CD14-positive monocyte (primary cell): ENCODE measurements at regions not wholly inside any gene's neighbourhood (a gene's known extent, or its start where the extent isn't known, plus 50 kb on each side); places are given as distances from the start of the nearest gene placed in this dataset.

Source experiments
- DNase-seq, 3 donors: peaks; one replicate each; pipeline ENCODE4 v3.0.0-alpha.2; 2011 to 2022
- H2AFZ ChIP-seq: 2 replicates; pipeline ENCODE4 v1.6.0; 2012; ENCODE audit warnings: mild to moderate bottlenecking, low read depth, low read length, inconsistent platforms; ENCODE audit not compliant: insufficient read depth, poor library complexity, severe bottlenecking
- H3K27ac ChIP-seq, 2 donors: 1 replicate in 1 of 2; 2 replicates in 1 of 2; pipeline ENCODE4 v1.5.1; 2012 to 2013; ENCODE audit warnings: low read length in 2 of 2, control low read depth in 1 of 2, inconsistent platforms in 1 of 2, low read depth in 1 of 2, mild to moderate bottlenecking in 1 of 2
- H3K27me3 ChIP-seq, 2 donors: one replicate each; pipeline versions ENCODE4 v1.6.0 to v1.6.1; 2011 to 2013; ENCODE audit warnings: low read length in 2 of 2; ENCODE audit not compliant: control insufficient read depth in 2 of 2, insufficient read depth in 2 of 2
- H3K36me3 ChIP-seq, 2 donors: replicated peaks in 1 of 2; 1 replicate in 1 of 2; 2 replicates in 1 of 2; pipeline versions ENCODE4 v1.5.1 to v1.6.1; 2012 to 2013; ENCODE audit warnings: low read length in 2 of 2, control low read depth in 1 of 2, inconsistent platforms in 1 of 2, mild to moderate bottlenecking in 1 of 2; ENCODE audit not compliant: insufficient read depth in 2 of 2, control insufficient read depth in 1 of 2
- H3K4me1 ChIP-seq, 2 donors: 1 replicate in 1 of 2; 2 replicates in 1 of 2; pipeline versions ENCODE4 v1.5.1 to v1.6.1; 2012 to 2013; ENCODE audit warnings: low read length in 2 of 2, control low read depth in 1 of 2, inconsistent platforms in 1 of 2, mild to moderate bottlenecking in 1 of 2, moderate library complexity in 1 of 2; ENCODE audit not compliant: insufficient read depth in 2 of 2, control insufficient read depth in 1 of 2
- H3K4me2 ChIP-seq: replicated peaks from 2 replicates; pipeline ENCODE3; 2012; ENCODE audit warnings: low read length, moderate library complexity, mild to moderate bottlenecking; ENCODE audit not compliant: poor library complexity, severe bottlenecking; ENCODE audit errors: extremely low read depth
- H3K4me3 ChIP-seq, 3 experiments: fragments of 200-600 bp in 1 of 3; sonication (generic) in 1 of 3; replicated peaks in 1 of 3; 1 replicate in 2 of 3; 2 replicates in 1 of 3; pipeline ENCODE4 v1.5.1; 2011 to 2013; ENCODE audit warnings: low read length in 3 of 3, mild to moderate bottlenecking in 3 of 3, control low read depth in 2 of 3, low read depth in 2 of 3, inconsistent platforms in 1 of 3, moderate library complexity in 1 of 3
- H3K79me2 ChIP-seq: 2 replicates; pipeline ENCODE4 v1.6.0; 2012; ENCODE audit warnings: mild to moderate bottlenecking, control low read depth, inconsistent platforms, low read length, moderate library complexity; ENCODE audit not compliant: insufficient read depth
- H3K9ac ChIP-seq: 2 replicates; pipeline ENCODE4 v1.6.0; 2017; ENCODE audit warnings: low read length, mild to moderate bottlenecking; ENCODE audit not compliant: insufficient read depth, poor library complexity, severe bottlenecking
- H3K9me3 ChIP-seq, 2 donors: replicated peaks in 1 of 2; 1 replicate in 1 of 2; 2 replicates in 1 of 2; pipeline versions ENCODE4 v1.5.1 to v1.6.1; 2012 to 2013; ENCODE audit warnings: low read length in 2 of 2, control low read depth in 1 of 2; ENCODE audit not compliant: control insufficient read depth in 1 of 2, insufficient read depth in 1 of 2
- H4K20me1 ChIP-seq: 2 replicates; pipeline ENCODE4 v1.6.0; 2012; ENCODE audit warnings: mild to moderate bottlenecking, low read length, control low read depth, moderate library complexity; ENCODE audit not compliant: insufficient read depth
- H3K27ac Mint-ChIP-seq, 7 donors: one replicate each; pipeline ENCODE4 v1.8.0; 2020; ENCODE audit warnings: mild to moderate bottlenecking in 7 of 7, mixed read lengths in 7 of 7, moderate library complexity in 6 of 7, inconsistent platforms in 2 of 7
- H3K27me3 Mint-ChIP-seq, 3 donors: one replicate each; pipeline ENCODE4 v1.8.0; 2021 to 2022; ENCODE audit warnings: low read depth in 3 of 3, mild to moderate bottlenecking in 3 of 3, mixed read lengths in 3 of 3, moderate library complexity in 3 of 3, inconsistent platforms in 1 of 3
- H3K36me3 Mint-ChIP-seq, 2 donors: one replicate each; pipeline ENCODE4 v1.8.0; 2020; ENCODE audit warnings: mixed read lengths in 2 of 2, inconsistent platforms in 1 of 2, mild to moderate bottlenecking in 1 of 2
- H3K4me1 Mint-ChIP-seq: one replicate; pipeline ENCODE4 v1.8.0; 2020; ENCODE audit warnings: mild to moderate bottlenecking, mixed read lengths
- H3K4me3 Mint-ChIP-seq, 2 donors: one replicate each; pipeline ENCODE4 v1.8.0; 2020; ENCODE audit warnings: mild to moderate bottlenecking in 2 of 2, mixed read lengths in 2 of 2, moderate library complexity in 1 of 2
- H3K9me3 Mint-ChIP-seq, 7 donors: one replicate each; pipeline ENCODE4 v1.8.0; 2020 to 2022; ENCODE audit warnings: mixed read lengths in 7 of 7, mild to moderate bottlenecking in 6 of 7, moderate library complexity in 6 of 7, inconsistent platforms in 2 of 7
- WGBS: methylation state at CpG from one replicate; pipeline ENCODE4 v1.1.5; 2013; ENCODE audit warnings: missing lambda C conversion rate; ENCODE audit not compliant: insufficient coverage; 5-methylcytosine and 5-hydroxymethylcytosine counted together
- intact Hi-C, 2 donors: fragments of 100-400 bp; cut with micrococcal nuclease; formaldehyde crosslinking; loops; one replicate each; pipeline versions ENCODE4 v1.15.0 to v1.15.1; 2023
- TF ChIP-seq, protein P1 (sequence below): fragments of 200-600 bp; IDR thresholded peaks from one replicate; pipeline ENCODE4 v1.8.0; 2022; ENCODE audit warnings: antibody characterized with exemption, mild to moderate bottlenecking

DNA sequence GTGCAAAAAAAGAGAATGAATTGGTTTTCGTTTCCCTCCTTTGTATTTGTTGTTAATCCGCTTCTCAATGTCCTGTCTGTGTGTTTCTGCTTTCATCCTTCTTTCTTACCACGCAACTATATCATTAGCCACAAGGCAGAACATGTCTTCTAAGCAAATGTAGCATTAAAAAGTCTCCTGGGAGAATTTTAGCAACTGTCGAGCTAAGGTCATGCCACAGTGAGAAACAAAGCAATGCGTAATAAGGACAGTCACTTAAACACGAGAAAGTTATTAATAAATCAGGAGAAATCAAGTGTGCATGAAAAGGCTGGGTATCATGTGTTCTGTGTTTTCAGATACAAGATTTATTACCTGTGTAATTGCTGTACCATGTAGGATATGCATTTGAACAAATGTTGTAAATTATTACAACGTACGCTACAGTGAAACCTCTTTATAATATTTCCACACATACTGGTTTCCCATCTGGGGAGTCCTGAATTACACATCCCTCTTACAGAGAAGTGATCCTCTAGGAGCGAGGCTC, 890.8 kb downstream of the TRIML1 start:
- H3K4me1 ChIP-seq: no peaks in the 10 kb centered on the region
- no peak overlapping the region for H3K4me2 ChIP-seq
- H3K36me3 ChIP-seq: no peaks in the 10 kb centered on the region
- WGBS: 100% methylated on average over 3 of the region's 9 CpGs
- Mint-ChIP-seq H3K27ac (no peak overlapping the region), H3K4me1 (no peaks in the 10 kb centered on the region), H3K4me3 (no peak overlapping the region), H3K36me3 (no peaks in the 10 kb centered on the region), H3K9me3 (peaks cover 0 to 15% (median 2%) of the 10 kb centered on the region in 7 donors), H3K27me3 (no peaks in the 10 kb centered on the region)
- H3K27ac ChIP-seq: no peak overlapping the region
- no peaks in the 10 kb centered on the region for H4K20me1 ChIP-seq
- no peak overlapping the region for H3K9ac ChIP-seq
- H3K4me3 ChIP-seq: no peak overlapping the region
- peaks cover under 1 to 11% of the 10 kb centered on the region in 2 donors for H3K9me3 ChIP-seq
- H3K27me3 ChIP-seq: no peaks in the 10 kb centered on the region
- intact Hi-C loops: no loop called here
- TF ChIP-seq, protein P1, sequence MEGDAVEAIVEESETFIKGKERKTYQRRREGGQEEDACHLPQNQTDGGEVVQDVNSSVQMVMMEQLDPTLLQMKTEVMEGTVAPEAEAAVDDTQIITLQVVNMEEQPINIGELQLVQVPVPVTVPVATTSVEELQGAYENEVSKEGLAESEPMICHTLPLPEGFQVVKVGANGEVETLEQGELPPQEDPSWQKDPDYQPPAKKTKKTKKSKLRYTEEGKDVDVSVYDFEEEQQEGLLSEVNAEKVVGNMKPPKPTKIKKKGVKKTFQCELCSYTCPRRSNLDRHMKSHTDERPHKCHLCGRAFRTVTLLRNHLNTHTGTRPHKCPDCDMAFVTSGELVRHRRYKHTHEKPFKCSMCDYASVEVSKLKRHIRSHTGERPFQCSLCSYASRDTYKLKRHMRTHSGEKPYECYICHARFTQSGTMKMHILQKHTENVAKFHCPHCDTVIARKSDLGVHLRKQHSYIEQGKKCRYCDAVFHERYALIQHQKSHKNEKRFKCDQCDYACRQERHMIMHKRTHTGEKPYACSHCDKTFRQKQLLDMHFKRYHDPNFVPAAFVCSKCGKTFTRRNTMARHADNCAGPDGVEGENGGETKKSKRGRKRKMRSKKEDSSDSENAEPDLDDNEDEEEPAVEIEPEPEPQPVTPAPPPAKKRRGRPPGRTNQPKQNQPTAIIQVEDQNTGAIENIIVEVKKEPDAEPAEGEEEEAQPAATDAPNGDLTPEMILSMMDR: no peak
- H3K79me2 ChIP-seq: no peaks in the 10 kb centered on the region
- DNase-seq: no peak
- H2AFZ ChIP-seq: no peak overlapping the region

- no peaks in the 10 kb centered on the region for H3K36me3 Mint-ChIP-seq
- no peaks in the 10 kb centered on the region for H3K36me3 ChIP-seq
- no peak overlapping the region for H3K4me3 Mint-ChIP-seq
- no peak overlapping the region for H3K4me3 ChIP-seq
- TF ChIP-seq, protein P1: no peak
- H3K4me2 ChIP-seq: no peak overlapping the region
- H3K27me3 ChIP-seq: no peaks in the 10 kb centered on the region
- no peaks in the 10 kb centered on the region for H3K27me3 Mint-ChIP-seq
- H3K9ac ChIP-seq: no peak overlapping the region
- no peaks in the 10 kb centered on the region for H3K4me1 ChIP-seq
- intact Hi-C loops: no loop called here
- H4K20me1 ChIP-seq: no peaks in the 10 kb centered on the region
- H3K4me1 Mint-ChIP-seq: no peaks in the 10 kb centered on the region
- no peak overlapping the region for H3K27ac ChIP-seq
- H3K27ac Mint-ChIP-seq: no peak overlapping the region
- no peak overlapping the region for H2AFZ ChIP-seq
- no peaks in the 10 kb centered on the region for H3K79me2 ChIP-seq
- H3K9me3 Mint-ChIP-seq: peaks cover 0 to 20% (median 11%) of the 10 kb centered on the region in 7 donors
- peaks cover 9 to 26% of the 10 kb centered on the region in 2 donors for H3K9me3 ChIP-seq
- WGBS: 80% methylated on average over 3 of the region's 10 CpGs
- no peak for DNase-seq
Measured at GRCh38 chr4:189032606-189033338, 893.5 kb downstream of the TRIML1 start.
